HL-60 (cell line): ENCODE measurements at regions not wholly inside any gene's neighbourhood (a gene's known extent, or its start where the extent isn't known, plus 50 kb on each side); places are given as distances from the start of the nearest gene placed in this dataset.

Experiments
- POLR2AphosphoS5 ChIP-seq: IDR thresholded peaks from 2 replicates; pipeline ENCODE4 v1.6.1; 2012; ENCODE audit warnings: low read depth
- SPI1 ChIP-seq: IDR thresholded peaks from 2 replicates; pipeline ENCODE4 v1.6.1; 2012; ENCODE audit warnings: low read depth, mild to moderate bottlenecking, borderline replicate concordance
- TF ChIP-seq, protein P1 (sequence below): IDR thresholded peaks from one replicate; pipeline ENCODE4 v1.5.1; 2011; ENCODE audit warnings: low read length, control low read depth, inconsistent platforms; ENCODE audit not compliant: insufficient read depth

DNA sequence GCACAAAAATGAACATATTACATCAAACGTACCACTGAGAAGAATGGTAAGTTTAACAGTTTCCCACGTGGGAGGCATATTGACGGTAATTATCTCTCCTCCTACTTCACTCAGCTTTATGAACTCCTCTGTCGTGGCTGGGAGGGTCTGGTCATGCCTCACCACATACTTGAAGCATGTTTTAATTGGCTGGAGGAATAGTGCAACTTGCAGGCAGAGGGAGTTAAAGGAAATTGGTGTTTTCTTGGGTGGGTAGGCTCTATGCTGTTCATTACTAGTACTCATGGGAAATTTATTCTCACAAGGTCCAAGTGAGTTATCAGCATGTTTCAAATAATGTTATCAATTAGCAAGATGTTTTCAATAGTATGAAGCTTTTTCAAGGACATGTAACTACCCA, 767.0 kb downstream of the PLCL1 start:
- TF ChIP-seq, protein P1, sequence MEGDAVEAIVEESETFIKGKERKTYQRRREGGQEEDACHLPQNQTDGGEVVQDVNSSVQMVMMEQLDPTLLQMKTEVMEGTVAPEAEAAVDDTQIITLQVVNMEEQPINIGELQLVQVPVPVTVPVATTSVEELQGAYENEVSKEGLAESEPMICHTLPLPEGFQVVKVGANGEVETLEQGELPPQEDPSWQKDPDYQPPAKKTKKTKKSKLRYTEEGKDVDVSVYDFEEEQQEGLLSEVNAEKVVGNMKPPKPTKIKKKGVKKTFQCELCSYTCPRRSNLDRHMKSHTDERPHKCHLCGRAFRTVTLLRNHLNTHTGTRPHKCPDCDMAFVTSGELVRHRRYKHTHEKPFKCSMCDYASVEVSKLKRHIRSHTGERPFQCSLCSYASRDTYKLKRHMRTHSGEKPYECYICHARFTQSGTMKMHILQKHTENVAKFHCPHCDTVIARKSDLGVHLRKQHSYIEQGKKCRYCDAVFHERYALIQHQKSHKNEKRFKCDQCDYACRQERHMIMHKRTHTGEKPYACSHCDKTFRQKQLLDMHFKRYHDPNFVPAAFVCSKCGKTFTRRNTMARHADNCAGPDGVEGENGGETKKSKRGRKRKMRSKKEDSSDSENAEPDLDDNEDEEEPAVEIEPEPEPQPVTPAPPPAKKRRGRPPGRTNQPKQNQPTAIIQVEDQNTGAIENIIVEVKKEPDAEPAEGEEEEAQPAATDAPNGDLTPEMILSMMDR = no peak
- no peak for TF ChIP-seq POLR2AphosphoS5
- no peak for TF ChIP-seq SPI1
